ENCODE measurements at regions not wholly inside any gene's neighbourhood (a gene's known extent, or its start where the extent isn't known, plus 50 kb on each side); places are given as distances from the start of the nearest gene placed in this dataset.

GRCh38 chr3:104102386-104102785, 1264.3 kb upstream of the ALCAM start:
- DNase-seq (ENCODE audit: low read depth in 2 of 2), result peak; percentile 25 to 45

GRCh38 chr3:104106276-104106675, 1260.4 kb upstream of the ALCAM start:
- no peak for DNase-seq (ENCODE audit: low read depth in 2 of 2)

GRCh38 chr3:104108522-104108921, 1258.2 kb upstream of the ALCAM start:
- DNase-seq (ENCODE audit: low read depth in 2 of 2), result no peak

- no peak for DNase-seq (ENCODE audit: low read depth in 2 of 2)
Measured at GRCh38 chr3:104126463-104126862, 1240.2 kb upstream of the ALCAM start.

GRCh38 chr3:104126864-104127553, 1239.7 kb upstream of the ALCAM start:
- DNase-seq (ENCODE audit: low read depth in 2 of 2), result no peak

GRCh38 chr3:104127830-104128229, 1238.9 kb upstream of the ALCAM start:
- no peak for DNase-seq (ENCODE audit: low read depth in 2 of 2)

- peak in 1 of 2 donors; percentile 60 for DNase-seq (ENCODE audit: low read depth in 2 of 2)
Measured at GRCh38 chr3:104132566-104133403, 1233.9 kb upstream of the ALCAM start.

- no peak for DNase-seq (ENCODE audit: low read depth in 2 of 2)
Measured at GRCh38 chr3:104133630-104134029, 1233.1 kb upstream of the ALCAM start.

GRCh38 chr3:104137116-104137515, 1229.6 kb upstream of the ALCAM start:
- DNase-seq (ENCODE audit: low read depth in 2 of 2), result no peak

- DNase-seq (ENCODE audit: low read depth in 2 of 2), result no peak
Measured at GRCh38 chr3:104145164-104145563, 1221.5 kb upstream of the ALCAM start.

- peak in 1 of 2 donors; percentile 7 for DNase-seq (ENCODE audit: low read depth in 2 of 2)
Measured at GRCh38 chr3:104149154-104149553, 1217.6 kb upstream of the ALCAM start.

GRCh38 chr3:104150724-104151123, 1216.0 kb upstream of the ALCAM start:
- no peak for DNase-seq (ENCODE audit: low read depth in 2 of 2)

GRCh38 chr3:104154896-104155295, 1211.8 kb upstream of the ALCAM start:
- no peak for DNase-seq (ENCODE audit: low read depth in 2 of 2)

- no peak for DNase-seq (ENCODE audit: low read depth in 2 of 2)
Measured at GRCh38 chr3:104165866-104166265, 1200.8 kb upstream of the ALCAM start.

GRCh38 chr3:104168386-104168785, 1198.3 kb upstream of the ALCAM start:
- no peak for DNase-seq (ENCODE audit: low read depth in 2 of 2)

GRCh38 chr3:104175696-104176095, 1191.0 kb upstream of the ALCAM start:
- no peak for DNase-seq (ENCODE audit: low read depth in 2 of 2)

- DNase-seq (ENCODE audit: low read depth in 2 of 2), result no peak
Measured at GRCh38 chr3:104176706-104177105, 1190.0 kb upstream of the ALCAM start.

- DNase-seq (ENCODE audit: low read depth in 2 of 2), result no peak
Measured at GRCh38 chr3:104178680-104179079, 1188.0 kb upstream of the ALCAM start.

- DNase-seq (ENCODE audit: low read depth in 2 of 2), result no peak
Measured at GRCh38 chr3:104180906-104181305, 1185.8 kb upstream of the ALCAM start.

GRCh38 chr3:104190681-104191080, 1176.0 kb upstream of the ALCAM start:
- DNase-seq (ENCODE audit: low read depth in 2 of 2), result no peak

- DNase-seq (ENCODE audit: low read depth in 2 of 2), result no peak
Measured at GRCh38 chr3:104198131-104198530, 1168.6 kb upstream of the ALCAM start.

GRCh38 chr3:104206925-104207324, 1159.8 kb upstream of the ALCAM start:
- no peak for DNase-seq (ENCODE audit: low read depth in 2 of 2)

- no peak for DNase-seq (ENCODE audit: low read depth in 2 of 2)
Measured at GRCh38 chr3:104214277-104214676, 1152.4 kb upstream of the ALCAM start.

Data from dermis microvascular lymphatic vessel endothelial cell (primary cell).